Middle frontal gyrus (tissue), 1 donor: ENCODE measurements at regions not wholly inside any gene's neighbourhood (a gene's known extent, or its start where the extent isn't known, plus 50 kb on each side); places are given as distances from the start of the nearest gene placed in this dataset.

Source experiments
- DNase-seq: peaks from one replicate; pipeline ENCODE4 v3.0.0-alpha.2; 2015; ENCODE audit warnings: low spot score; ENCODE audit errors: extremely low spot score

- peak; percentile 48 for DNase-seq
These were observed 236.9 kb downstream of the AR start for GRCh38 chrX:67780694-67781109.

DNA sequence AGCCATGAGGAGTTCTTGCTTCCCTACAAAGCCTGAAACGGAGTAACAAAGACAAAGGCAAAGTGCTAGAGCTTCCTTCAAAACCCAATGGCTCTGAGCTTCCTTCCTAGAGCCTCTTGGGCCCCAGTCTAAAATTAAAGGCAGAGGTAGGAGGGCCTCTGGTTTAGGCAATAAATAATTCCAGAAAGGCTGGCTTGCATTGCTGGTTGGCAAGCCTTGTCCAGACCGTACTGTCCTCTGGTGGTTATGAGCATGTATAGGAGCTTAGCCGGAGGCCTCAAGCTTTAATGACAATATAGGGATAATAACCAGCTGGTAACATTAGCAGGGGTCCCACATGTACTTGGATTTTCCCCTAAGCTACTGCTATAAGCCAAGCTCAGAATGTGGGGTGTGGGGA, 237.3 kb downstream of the AR start:
- DNase-seq, result no peak

- no peak for DNase-seq
These were observed 240.9 kb downstream of the AR start for GRCh38 chrX:67784712-67785111.

DNA sequence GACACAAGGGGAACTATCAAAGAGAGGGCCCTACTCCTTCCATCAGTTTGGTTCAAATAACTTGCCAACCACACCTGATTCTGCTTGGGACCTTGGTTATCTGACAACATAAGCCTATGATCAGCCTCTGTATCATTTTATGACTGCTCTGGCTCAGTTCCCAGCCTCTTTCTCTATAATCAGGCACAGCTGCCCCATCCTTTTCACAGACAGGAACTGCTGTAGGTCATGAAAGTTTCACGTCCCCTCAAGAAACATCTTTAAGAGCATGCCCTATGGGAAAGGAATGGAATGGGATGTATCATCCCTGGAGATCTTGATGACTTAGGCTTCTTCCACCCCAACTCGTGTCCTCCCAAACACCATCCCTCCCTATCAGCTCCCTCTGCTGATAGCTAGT, 243.4 kb downstream of the AR start:
- DNase-seq, result no peak

GRCh38 chrX:67789536-67789935, 245.7 kb downstream of the AR start:
- no peak for DNase-seq
